HCEC 1CT (cell line): ENCODE measurements at regions not wholly inside any gene's neighbourhood (a gene's known extent, or its start where the extent isn't known, plus 50 kb on each side); places are given as distances from the start of the nearest gene placed in this dataset.
"Not testable (repeated sequence)": the region's sequence is repeated elsewhere in the genome, so short reads cannot be mapped to it uniquely, and the experiment has no call there.

Source experiments
- DNase-seq: peaks from one replicate; pipeline ENCODE4 v3.0.0-alpha.2; 2017

GRCh38 chr18:70705831-70706416, 417.1 kb downstream of the SOCS6 start:
- DNase-seq = no peak

- no peak for DNase-seq
Measured at GRCh38 chr18:70700496-70700895, 411.7 kb downstream of the SOCS6 start.

GRCh38 chr18:70698574-70698973, 409.7 kb downstream of the SOCS6 start:
- no peak for DNase-seq

GRCh38 chr18:70693246-70693645, 404.4 kb downstream of the SOCS6 start:
- no peak for DNase-seq

GRCh38 chr18:70689765-70690164, 400.9 kb downstream of the SOCS6 start:
- not testable (repeated sequence) for DNase-seq

GRCh38 chr18:70688286-70688685, 399.4 kb downstream of the SOCS6 start:
- DNase-seq = no peak

- no peak for DNase-seq
Measured at GRCh38 chr18:70684821-70685220, 396.0 kb downstream of the SOCS6 start.

- DNase-seq = no peak
Measured at GRCh38 chr18:70683263-70683662, 394.4 kb downstream of the SOCS6 start.

- no peak for DNase-seq
Measured at GRCh38 chr18:70674896-70675295, 386.1 kb downstream of the SOCS6 start.

- no peak for DNase-seq
Measured at GRCh38 chr18:70673831-70674230, 385.0 kb downstream of the SOCS6 start.

GRCh38 chr18:70672581-70672980, 383.7 kb downstream of the SOCS6 start:
- DNase-seq = no peak

- DNase-seq = no peak
Measured at GRCh38 chr18:70671889-70672565, 383.2 kb downstream of the SOCS6 start.

- DNase-seq = no peak
Measured at GRCh38 chr18:70666936-70667335, 378.1 kb downstream of the SOCS6 start.

GRCh38 chr18:70663141-70663540, 374.3 kb downstream of the SOCS6 start:
- no peak for DNase-seq

- DNase-seq = no peak
Measured at GRCh38 chr18:70662588-70662987, 373.7 kb downstream of the SOCS6 start.

GRCh38 chr18:70659036-70659925, 370.4 kb downstream of the SOCS6 start:
- no peak for DNase-seq

- DNase-seq = no peak
Measured at GRCh38 chr18:70653671-70654070, 364.8 kb downstream of the SOCS6 start.

GRCh38 chr18:70650878-70651277, 362.0 kb downstream of the SOCS6 start:
- DNase-seq = no peak

GRCh38 chr18:70649683-70650082, 360.8 kb downstream of the SOCS6 start:
- no peak for DNase-seq

GRCh38 chr18:70645971-70646370, 357.1 kb downstream of the SOCS6 start:
- no peak for DNase-seq

GRCh38 chr18:70643812-70644211, 355.0 kb downstream of the SOCS6 start:
- DNase-seq = no peak

GRCh38 chr18:70641156-70641775, 352.4 kb downstream of the SOCS6 start:
- no peak for DNase-seq

- DNase-seq = no peak
Measured at GRCh38 chr18:70640336-70640887, 351.6 kb downstream of the SOCS6 start.
